A549 (cell line): ENCODE measurements at regions not wholly inside any gene's neighbourhood (a gene's known extent, or its start where the extent isn't known, plus 50 kb on each side); places are given as distances from the start of the nearest gene placed in this dataset.

ENCODE experiments used
- ATAC-seq, 2 experiments: fragments of 200-7000 bp in 1 of 2; fragments of >200 bp in 1 of 2; cut with Nextera tagmentation in 1 of 2; cut with Tn5 transposase in 1 of 2; 3 replicates each; pipeline versions ENCODE4 v1.8.0 to v1.9.1; 2018 to 2020; ENCODE audit warnings: mild to moderate bottlenecking in 1 of 2, moderate library complexity in 1 of 2
- CTCF ChIA-PET: fragments of 300-600 bp; sonication (Branson Sonifier 250); formaldehyde crosslinking; extraction: SDS; loops from one replicate; lab custom pipeline; 2021; ENCODE audit warnings: antibody characterized with exemption, inconsistent platforms; lab: Yijun Ruan, JAX
- POLR2A ChIA-PET: fragments of 350-600 bp; formaldehyde crosslinking; extraction: SDS; loops from one replicate; lab custom pipeline; 2021; ENCODE audit warnings: antibody characterized with exemption, inconsistent platforms; lab: Yijun Ruan, JAX
- DNase-seq, 2 experiments: peaks; one replicate each; pipeline versions ENCODE4 v3.0.0 to v3.0.0-alpha.2; 2011 to 2016; ENCODE audit warnings: low read depth in 1 of 2, low spot score in 1 of 2
- FAIRE-seq: peaks from 2 replicates; lab custom pipeline; 2011; peaks lifted over from hg19 to GRCh38; lab: Jason Lieb, UNC
- H3K27ac ChIP-seq, 2 experiments: fragments of >200 bp; sonication (Bioruptor Twin); formaldehyde crosslinking; 3 replicates each; pipeline ENCODE4 v1.5.1; 2016 to 2017
- H3K4me1 ChIP-seq: fragments of >200 bp; sonication (Bioruptor Twin); formaldehyde crosslinking; 3 replicates; pipeline ENCODE4 v1.6.1; 2016
- H3K4me2 ChIP-seq: fragments of >200 bp; sonication (Bioruptor Twin); formaldehyde crosslinking; 3 replicates; pipeline ENCODE4 v1.6.1; 2016
- H3K4me3 ChIP-seq: fragments of >200 bp; sonication (Bioruptor Twin); formaldehyde crosslinking; 3 replicates; pipeline ENCODE4 v1.5.1; 2016
- H3K9me3 ChIP-seq: fragments of >200 bp; sonication (Bioruptor Twin); formaldehyde crosslinking; 3 replicates; pipeline ENCODE4 v1.6.1; 2016
- BHLHE40 ChIP-seq: IDR thresholded peaks from 2 replicates; pipeline ENCODE4 v1.6.1; 2012; ENCODE audit warnings: low read depth, low read length, inconsistent platforms
- CBX8 ChIP-seq: fragments of 200-600 bp; sonication (generic); IDR thresholded peaks from 2 replicates; pipeline ENCODE4 v1.6.1; 2016
- CHD2 ChIP-seq: fragments of 150-350 bp; IDR thresholded peaks from 2 replicates; pipeline ENCODE4 v1.6.1; 2014; ENCODE audit warnings: low read length; ENCODE audit not compliant: partially characterized antibody
- CHD4 ChIP-seq: fragments of 200-600 bp; sonication (generic); IDR thresholded peaks from 2 replicates; pipeline ENCODE4 v1.6.1; 2016; ENCODE audit warnings: antibody characterized with exemption, mild to moderate bottlenecking, borderline replicate concordance
- EHMT2 ChIP-seq: fragments of 200-600 bp; sonication (generic); IDR thresholded peaks from 2 replicates; pipeline ENCODE4 v1.6.1; 2016; ENCODE audit warnings: antibody characterized with exemption, low read depth, mild to moderate bottlenecking, moderate library complexity
- EP300 ChIP-seq, 2 experiments: fragments of >200 bp; sonication (Bioruptor Twin); formaldehyde crosslinking; IDR thresholded peaks; 2 replicates in 1 of 2; 3 replicates in 1 of 2; pipeline ENCODE4 v1.6.1; 2016 to 2017
- ESRRA ChIP-seq: fragments of 150-350 bp; IDR thresholded peaks from 2 replicates; pipeline ENCODE4 v1.6.1; 2014; ENCODE audit warnings: mild to moderate bottlenecking, low read length, borderline replicate concordance
- FOSB ChIP-seq: fragments of 250-450 bp; sonication (Bioruptor Pico); IDR thresholded peaks from 2 replicates; pipeline ENCODE4 v1.5.0; 2020; ENCODE audit warnings: mild to moderate bottlenecking, moderate library complexity
- HDAC2 ChIP-seq: fragments of 200-600 bp; sonication (generic); IDR thresholded peaks from 2 replicates; pipeline ENCODE4 v1.6.1; 2016
- HOXA7 ChIP-seq: fragments of 250-450 bp; sonication (Bioruptor Pico); IDR thresholded peaks from 2 replicates; pipeline ENCODE4 v1.5.0; 2020; ENCODE audit warnings: mild to moderate bottlenecking, moderate library complexity
- HOXB13 ChIP-seq: fragments of 250-450 bp; sonication (Bioruptor Pico); IDR thresholded peaks from 2 replicates; pipeline ENCODE4 v1.5.0; 2020; ENCODE audit warnings: low read depth, mild to moderate bottlenecking, moderate library complexity
- JUNB ChIP-seq: fragments of >200 bp; sonication (Bioruptor Twin); formaldehyde crosslinking; IDR thresholded peaks from 2 replicates; pipeline ENCODE4 v1.6.1; 2016
- KDM5A ChIP-seq: fragments of 200-600 bp; sonication (generic); IDR thresholded peaks from 2 replicates; pipeline ENCODE4 v1.6.1; 2016; ENCODE audit warnings: antibody characterized with exemption, mild to moderate bottlenecking
- MAFK ChIP-seq: fragments of 450-650 bp; IDR thresholded peaks from 2 replicates; pipeline ENCODE4 v1.6.1; 2014; ENCODE audit not compliant: partially characterized antibody
- MAZ ChIP-seq: fragments of 150-350 bp; IDR thresholded peaks from 2 replicates; pipeline ENCODE4 v1.6.1; 2014; ENCODE audit warnings: antibody characterized with exemption, low read depth, low read length, borderline replicate concordance
- MYC ChIP-seq: IDR thresholded peaks from 2 replicates; pipeline ENCODE4 v1.6.1; 2012; ENCODE audit warnings: mild to moderate bottlenecking, inconsistent platforms, low read length, improper control_type of control experiment, borderline replicate concordance
- PHF8 ChIP-seq: fragments of 200-600 bp; sonication (generic); IDR thresholded peaks from 2 replicates; pipeline ENCODE4 v1.6.1; 2016; ENCODE audit warnings: low read depth, mild to moderate bottlenecking, antibody characterized with exemption, moderate library complexity, borderline replicate concordance
- POLR2AphosphoS2 ChIP-seq: conservative IDR thresholded peaks from 2 replicates; pipeline ENCODE4 v1.6.1; 2012; ENCODE audit warnings: low read length, improper control_type of control experiment, inconsistent platforms
- RCOR1 ChIP-seq: fragments of 150-350 bp; IDR thresholded peaks from 2 replicates; pipeline ENCODE4 v1.6.1; 2014; ENCODE audit warnings: antibody characterized with exemption, low read length, low read depth
- RNF2 ChIP-seq: fragments of 200-600 bp; sonication (generic); IDR thresholded peaks from 2 replicates; pipeline ENCODE4 v1.6.1; 2016; ENCODE audit warnings: low read depth, mild to moderate bottlenecking, antibody characterized with exemption, moderate library complexity, borderline replicate concordance
- ZC3H11A ChIP-seq: fragments of 450-650 bp; IDR thresholded peaks from 2 replicates; pipeline ENCODE4 v1.6.1; 2014; ENCODE audit warnings: antibody characterized with exemption, mild to moderate bottlenecking
- ZFP36 ChIP-seq: fragments of 450-650 bp; IDR thresholded peaks from 2 replicates; pipeline ENCODE4 v1.6.1; 2014; ENCODE audit warnings: borderline replicate concordance; ENCODE audit not compliant: partially characterized antibody
- WGBS: methylation state at CpG from one replicate; pipeline ENCODE4 v1.1.6; 2017; ENCODE audit errors: missing lambda C conversion rate; 5-methylcytosine and 5-hydroxymethylcytosine counted together
- TF ChIP-seq, protein P1 (sequence below): IDR thresholded peaks from 2 replicates; pipeline ENCODE4 v1.6.1; 2012
- TF ChIP-seq, protein P2 (sequence below): fragments of >200 bp; sonication (Bioruptor Twin); formaldehyde crosslinking; IDR thresholded peaks from 3 replicates; pipeline ENCODE4 v1.6.1; 2016
- TF ChIP-seq, protein P3 (sequence below): fragments of >200 bp; sonication (Bioruptor Twin); formaldehyde crosslinking; IDR thresholded peaks from 3 replicates; pipeline ENCODE4 v1.5.1; 2016
- TF ChIP-seq, protein P4 (sequence below): fragments of 200-600 bp; sonication (generic); IDR thresholded peaks from 2 replicates; pipeline ENCODE4 v1.6.1; 2016; ENCODE audit warnings: antibody characterized with exemption, mild to moderate bottlenecking, moderate library complexity

DNA sequence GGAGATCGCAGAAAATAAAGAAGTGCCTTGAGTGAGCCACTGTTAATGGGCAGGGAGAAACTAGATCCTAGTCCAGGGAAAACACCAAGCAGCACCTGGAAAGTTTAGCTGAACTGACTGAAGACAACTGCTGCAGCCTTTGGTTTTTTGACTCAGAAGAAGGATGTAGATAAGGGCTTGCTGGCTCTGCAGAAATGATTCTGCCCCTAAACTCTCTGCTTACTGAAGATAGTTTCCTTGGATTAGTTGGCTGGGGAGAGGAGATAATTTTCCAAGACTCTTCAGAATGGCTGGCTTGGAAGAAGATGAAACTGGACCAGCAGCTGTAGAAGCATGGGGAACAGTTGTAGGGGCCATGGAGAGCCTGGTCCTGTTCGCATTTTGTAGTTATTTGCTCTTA lies 471.8 kb downstream of the KDM4C start:
- no peak for ATAC-seq
- TF ChIP-seq RCOR1, result no peak
- no peak for TF ChIP-seq HDAC2
- no peak for TF ChIP-seq MAFK
- TF ChIP-seq, protein P1, sequence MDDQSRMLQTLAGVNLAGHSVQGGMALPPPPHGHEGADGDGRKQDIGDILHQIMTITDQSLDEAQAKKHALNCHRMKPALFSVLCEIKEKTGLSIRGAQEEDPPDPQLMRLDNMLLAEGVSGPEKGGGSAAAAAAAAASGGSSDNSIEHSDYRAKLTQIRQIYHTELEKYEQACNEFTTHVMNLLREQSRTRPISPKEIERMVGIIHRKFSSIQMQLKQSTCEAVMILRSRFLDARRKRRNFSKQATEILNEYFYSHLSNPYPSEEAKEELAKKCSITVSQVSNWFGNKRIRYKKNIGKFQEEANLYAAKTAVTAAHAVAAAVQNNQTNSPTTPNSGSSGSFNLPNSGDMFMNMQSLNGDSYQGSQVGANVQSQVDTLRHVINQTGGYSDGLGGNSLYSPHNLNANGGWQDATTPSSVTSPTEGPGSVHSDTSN, result no peak
- TF ChIP-seq HOXA7 (CRISPR knock-in tag), result no peak
- no peak for TF ChIP-seq JUNB
- TF ChIP-seq RNF2, result no peak
- TF ChIP-seq POLR2AphosphoS2, result no peak
- no peak for TF ChIP-seq CHD2
- TF ChIP-seq MYC, result no peak
- TF ChIP-seq, protein P2, sequence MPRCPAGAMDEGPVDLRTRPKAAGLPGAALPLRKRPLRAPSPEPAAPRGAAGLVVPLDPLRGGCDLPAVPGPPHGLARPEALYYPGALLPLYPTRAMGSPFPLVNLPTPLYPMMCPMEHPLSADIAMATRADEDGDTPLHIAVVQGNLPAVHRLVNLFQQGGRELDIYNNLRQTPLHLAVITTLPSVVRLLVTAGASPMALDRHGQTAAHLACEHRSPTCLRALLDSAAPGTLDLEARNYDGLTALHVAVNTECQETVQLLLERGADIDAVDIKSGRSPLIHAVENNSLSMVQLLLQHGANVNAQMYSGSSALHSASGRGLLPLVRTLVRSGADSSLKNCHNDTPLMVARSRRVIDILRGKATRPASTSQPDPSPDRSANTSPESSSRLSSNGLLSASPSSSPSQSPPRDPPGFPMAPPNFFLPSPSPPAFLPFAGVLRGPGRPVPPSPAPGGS, result no peak
- TF ChIP-seq, protein P3, sequence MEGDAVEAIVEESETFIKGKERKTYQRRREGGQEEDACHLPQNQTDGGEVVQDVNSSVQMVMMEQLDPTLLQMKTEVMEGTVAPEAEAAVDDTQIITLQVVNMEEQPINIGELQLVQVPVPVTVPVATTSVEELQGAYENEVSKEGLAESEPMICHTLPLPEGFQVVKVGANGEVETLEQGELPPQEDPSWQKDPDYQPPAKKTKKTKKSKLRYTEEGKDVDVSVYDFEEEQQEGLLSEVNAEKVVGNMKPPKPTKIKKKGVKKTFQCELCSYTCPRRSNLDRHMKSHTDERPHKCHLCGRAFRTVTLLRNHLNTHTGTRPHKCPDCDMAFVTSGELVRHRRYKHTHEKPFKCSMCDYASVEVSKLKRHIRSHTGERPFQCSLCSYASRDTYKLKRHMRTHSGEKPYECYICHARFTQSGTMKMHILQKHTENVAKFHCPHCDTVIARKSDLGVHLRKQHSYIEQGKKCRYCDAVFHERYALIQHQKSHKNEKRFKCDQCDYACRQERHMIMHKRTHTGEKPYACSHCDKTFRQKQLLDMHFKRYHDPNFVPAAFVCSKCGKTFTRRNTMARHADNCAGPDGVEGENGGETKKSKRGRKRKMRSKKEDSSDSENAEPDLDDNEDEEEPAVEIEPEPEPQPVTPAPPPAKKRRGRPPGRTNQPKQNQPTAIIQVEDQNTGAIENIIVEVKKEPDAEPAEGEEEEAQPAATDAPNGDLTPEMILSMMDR, result no peak
- TF ChIP-seq ZFP36, result no peak
- no peak for FAIRE-seq
- Histone ChIP-seq H3K27ac (no peak overlapping the region), H3K4me1 (no peaks in the 10 kb centered on the region), H3K4me2 (no peak overlapping the region), H3K9me3 (no peaks in the 10 kb centered on the region), H3K4me3 (no peak overlapping the region)
- 53% methylated on average over 2 of the region's 2 CpGs for WGBS
- POLR2A ChIA-PET, result no interaction called here
- no peak for DNase-seq
- CTCF ChIA-PET, result interaction anchor here (1.2 kb wide), 1 partner anchor 8 kb away, joined by 5 read pairs; no protein-coding TSS in a partner anchor

DNA sequence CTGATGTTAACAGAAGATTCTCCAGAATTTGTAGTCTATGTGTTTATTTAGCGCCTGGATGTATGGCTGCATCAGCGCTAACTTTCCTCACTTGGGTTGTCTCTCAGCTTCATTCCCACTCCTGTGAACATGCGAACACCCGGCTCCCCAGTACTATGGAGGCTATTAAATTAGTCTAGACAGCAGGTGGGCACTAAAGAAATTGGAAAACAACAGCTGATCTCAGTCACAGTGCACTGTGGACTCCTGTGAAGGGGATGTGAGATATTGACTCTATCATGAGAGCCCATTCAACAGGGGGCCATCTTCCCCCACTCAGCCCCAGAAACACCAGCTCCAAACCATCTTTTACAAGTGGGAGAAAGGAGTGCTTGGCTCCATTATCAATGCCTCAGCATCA lies 471.0 kb downstream of the KDM4C start:
- TF ChIP-seq FOSB (CRISPR knock-in tag) (no peak), MYC (no peak), CHD2 (no peak), RCOR1 (no peak), EP300 (IDR thresholded peaks at IDR 0.05) (no peak), CHD4 (no peak), HOXB13 (CRISPR knock-in tag) (no peak), KDM5A (no peak), ESRRA (no peak), MAZ (no peak), EHMT2 (no peak), CBX8 (no peak), PHF8 (no peak), ZC3H11A (no peak), JUNB (no peak), BHLHE40 (no peak)
- TF ChIP-seq, protein P2, result no peak
- TF ChIP-seq, protein P4, sequence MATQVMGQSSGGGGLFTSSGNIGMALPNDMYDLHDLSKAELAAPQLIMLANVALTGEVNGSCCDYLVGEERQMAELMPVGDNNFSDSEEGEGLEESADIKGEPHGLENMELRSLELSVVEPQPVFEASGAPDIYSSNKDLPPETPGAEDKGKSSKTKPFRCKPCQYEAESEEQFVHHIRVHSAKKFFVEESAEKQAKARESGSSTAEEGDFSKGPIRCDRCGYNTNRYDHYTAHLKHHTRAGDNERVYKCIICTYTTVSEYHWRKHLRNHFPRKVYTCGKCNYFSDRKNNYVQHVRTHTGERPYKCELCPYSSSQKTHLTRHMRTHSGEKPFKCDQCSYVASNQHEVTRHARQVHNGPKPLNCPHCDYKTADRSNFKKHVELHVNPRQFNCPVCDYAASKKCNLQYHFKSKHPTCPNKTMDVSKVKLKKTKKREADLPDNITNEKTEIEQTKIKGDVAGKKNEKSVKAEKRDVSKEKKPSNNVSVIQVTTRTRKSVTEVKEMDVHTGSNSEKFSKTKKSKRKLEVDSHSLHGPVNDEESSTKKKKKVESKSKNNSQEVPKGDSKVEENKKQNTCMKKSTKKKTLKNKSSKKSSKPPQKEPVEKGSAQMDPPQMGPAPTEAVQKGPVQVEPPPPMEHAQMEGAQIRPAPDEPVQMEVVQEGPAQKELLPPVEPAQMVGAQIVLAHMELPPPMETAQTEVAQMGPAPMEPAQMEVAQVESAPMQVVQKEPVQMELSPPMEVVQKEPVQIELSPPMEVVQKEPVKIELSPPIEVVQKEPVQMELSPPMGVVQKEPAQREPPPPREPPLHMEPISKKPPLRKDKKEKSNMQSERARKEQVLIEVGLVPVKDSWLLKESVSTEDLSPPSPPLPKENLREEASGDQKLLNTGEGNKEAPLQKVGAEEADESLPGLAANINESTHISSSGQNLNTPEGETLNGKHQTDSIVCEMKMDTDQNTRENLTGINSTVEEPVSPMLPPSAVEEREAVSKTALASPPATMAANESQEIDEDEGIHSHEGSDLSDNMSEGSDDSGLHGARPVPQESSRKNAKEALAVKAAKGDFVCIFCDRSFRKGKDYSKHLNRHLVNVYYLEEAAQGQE, result no peak
- no peak for ATAC-seq

More for the DNA sequence above, 471.0 kb downstream of the KDM4C start:
- POLR2A ChIA-PET, result no interaction called here
- no peak overlapping the region for H3K4me2 ChIP-seq
- no peaks in the 10 kb centered on the region for H3K4me1 ChIP-seq
- WGBS, result 64% methylated on average over 4 of the region's 4 CpGs
- FAIRE-seq (no peak), DNase-seq (no peak)
- CTCF ChIA-PET, result interaction anchor here (1.2 kb wide), 1 partner anchor 9 kb away, joined by 5 read pairs; no protein-coding TSS in a partner anchor
- no peak overlapping the region for H3K4me3 ChIP-seq
- no peak overlapping the region for H3K27ac ChIP-seq
- no peaks in the 10 kb centered on the region for H3K9me3 ChIP-seq
